SK-N-SH treated with all-trans-retinoic acid at 6 μM for 48 hours (cell line): ENCODE measurements at regions not wholly inside any gene's neighbourhood (a gene's known extent, or its start where the extent isn't known, plus 50 kb on each side); places are given as distances from the start of the nearest gene placed in this dataset.
"Not testable (repeated sequence)": the region's sequence is repeated elsewhere in the genome, so short reads cannot be mapped to it uniquely, and the experiment has no call there.

ENCODE experiments used
- ATAC-seq: fragments of 200-7000 bp; cut with Tn5 transposase; 3 replicates; pipeline ENCODE4 v1.9.1; 2020; ENCODE audit warnings: mild to moderate bottlenecking, moderate library complexity
- ARNTL ChIP-seq: fragments of 450-650 bp; formaldehyde crosslinking; IDR thresholded peaks from 2 replicates; pipeline ENCODE4 v1.5.0; 2020; ENCODE audit warnings: low read depth, mild to moderate bottlenecking, moderate library complexity, borderline replicate concordance
- BACH2 ChIP-seq: fragments of 250-450 bp; sonication (Bioruptor Pico); IDR thresholded peaks from 2 replicates; pipeline ENCODE4 v1.9.0; 2021; ENCODE audit warnings: mild to moderate bottlenecking, borderline replicate concordance
- ESRRG ChIP-seq: fragments of 250-450 bp; sonication (Bioruptor Pico); IDR thresholded peaks from 2 replicates; pipeline ENCODE4 v1.6.1; 2021; ENCODE audit warnings: mild to moderate bottlenecking
- ISL1 ChIP-seq: fragments of 250-450 bp; sonication (Bioruptor Pico); IDR thresholded peaks from 2 replicates; pipeline ENCODE4 v2.1.2; 2022; ENCODE audit warnings: mild to moderate bottlenecking, moderate library complexity
- OSR1 ChIP-seq: fragments of 250-450 bp; sonication (Bioruptor Pico); IDR thresholded peaks from 2 replicates; pipeline ENCODE4 v1.8.0; 2022; ENCODE audit warnings: moderate library complexity, mild to moderate bottlenecking, inconsistent platforms
- RARB ChIP-seq: fragments of 250-450 bp; sonication (Bioruptor Pico); IDR thresholded peaks from 2 replicates; pipeline ENCODE4 v1.8.0; 2021; ENCODE audit warnings: mild to moderate bottlenecking, moderate library complexity
- SNAI2 ChIP-seq: fragments of 250-450 bp; sonication (Bioruptor Pico); IDR thresholded peaks from 2 replicates; pipeline ENCODE4 v1.5.0; 2020; ENCODE audit warnings: mild to moderate bottlenecking, moderate library complexity
- TCF4 ChIP-seq: fragments of 250-450 bp; sonication (Bioruptor Pico); IDR thresholded peaks from 2 replicates; pipeline ENCODE4 v1.8.0; 2021; ENCODE audit warnings: mild to moderate bottlenecking, moderate library complexity, borderline replicate concordance
- TOX ChIP-seq: fragments of 250-450 bp; sonication (Bioruptor Pico); IDR thresholded peaks from 2 replicates; pipeline ENCODE4 v1.8.0; 2021; ENCODE audit warnings: mild to moderate bottlenecking, moderate library complexity, borderline replicate concordance
- ZC3H10 ChIP-seq: fragments of 250-450 bp; sonication (Bioruptor Pico); IDR thresholded peaks from 2 replicates; pipeline ENCODE4 v1.5.1; 2021; ENCODE audit warnings: mild to moderate bottlenecking, moderate library complexity
- ZFP3 ChIP-seq: fragments of 250-450 bp; sonication (Bioruptor Pico); IDR thresholded peaks from 2 replicates; pipeline ENCODE4 v1.5.0; 2020; ENCODE audit warnings: mild to moderate bottlenecking, moderate library complexity
- ZFP30 ChIP-seq: fragments of 450-650 bp; formaldehyde crosslinking; IDR thresholded peaks from 2 replicates; pipeline ENCODE4 v1.5.0; 2022; ENCODE audit warnings: mild to moderate bottlenecking, moderate library complexity
- ZNF565 ChIP-seq: fragments of 450-650 bp; formaldehyde crosslinking; conservative IDR thresholded peaks from 2 replicates; pipeline ENCODE4 v1.5.0; 2020; ENCODE audit warnings: low read depth, mild to moderate bottlenecking, moderate library complexity
- ZNF70 ChIP-seq: fragments of 450-650 bp; formaldehyde crosslinking; IDR thresholded peaks from 2 replicates; pipeline ENCODE4 v1.5.0; 2020; ENCODE audit warnings: mild to moderate bottlenecking, moderate library complexity
- ZNF8 ChIP-seq: fragments of 450-650 bp; formaldehyde crosslinking; IDR thresholded peaks from 2 replicates; pipeline ENCODE4 v1.5.0; 2020; ENCODE audit warnings: mild to moderate bottlenecking, moderate library complexity
- TF ChIP-seq, protein P1 (sequence below): fragments of 250-450 bp; sonication (Bioruptor Pico); IDR thresholded peaks from 2 replicates; pipeline ENCODE4 v1.8.0; 2021; ENCODE audit warnings: low read depth, mild to moderate bottlenecking, moderate library complexity, borderline replicate concordance
- TF ChIP-seq, protein P2 (sequence below): fragments of 250-450 bp; sonication (Bioruptor Pico); IDR thresholded peaks from 2 replicates; pipeline ENCODE4 v1.5.1; 2021; ENCODE audit warnings: mild to moderate bottlenecking, moderate library complexity
- TF ChIP-seq, protein P3 (sequence below): fragments of 250-450 bp; sonication (Bioruptor Pico); IDR thresholded peaks from 2 replicates; pipeline ENCODE4 v1.5.0; 2020; ENCODE audit warnings: mild to moderate bottlenecking, moderate library complexity
- TF ChIP-seq, protein P4 (sequence below): fragments of 250-450 bp; sonication (Bioruptor Pico); IDR thresholded peaks from 2 replicates; pipeline ENCODE4 v1.5.1; 2020; ENCODE audit warnings: low read depth, mild to moderate bottlenecking, moderate library complexity

DNA sequence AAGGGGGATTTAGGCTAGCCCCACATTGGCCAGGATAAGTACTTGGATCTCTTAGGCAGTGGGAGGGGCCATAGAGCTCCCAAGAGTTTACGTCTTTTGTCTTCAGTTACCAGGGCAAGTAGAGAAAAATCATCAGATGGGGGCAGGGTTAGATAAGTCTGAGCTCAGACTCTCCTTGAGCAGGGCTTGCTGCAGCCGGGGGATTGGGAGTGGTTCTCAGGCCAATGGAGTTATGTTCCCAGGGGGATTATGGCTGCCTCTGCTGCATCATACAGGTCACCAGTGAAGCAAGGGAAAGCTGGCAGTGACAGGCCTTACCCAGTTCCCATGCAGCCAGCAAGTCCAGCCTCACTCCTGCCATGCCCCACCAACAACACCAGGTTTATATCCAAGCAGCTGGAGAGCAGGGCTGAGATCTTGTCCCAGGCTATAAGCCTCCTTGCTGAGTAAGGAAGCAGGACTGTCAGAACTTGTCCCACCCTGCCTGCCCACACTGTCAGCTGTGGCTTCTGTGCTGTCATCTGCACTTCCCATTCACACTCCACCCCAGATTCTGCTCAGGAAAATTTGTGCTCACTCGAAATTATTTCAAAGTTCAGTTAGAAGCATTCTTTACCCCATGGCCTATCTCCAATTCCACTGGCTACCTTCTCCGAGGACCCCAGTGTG, 215.3 kb downstream of the FAM43A start:
- TF ChIP-seq ZFP3 (CRISPR knock-in tag) = no peak
- TF ChIP-seq ZFP30 (CRISPR knock-in tag) = no peak
- TF ChIP-seq TCF4 (CRISPR knock-in tag) = no peak
- no peak for TF ChIP-seq OSR1 (CRISPR knock-in tag)
- no peak for TF ChIP-seq ISL1
- TF ChIP-seq BACH2 = no peak
- ATAC-seq = no peak

DNA sequence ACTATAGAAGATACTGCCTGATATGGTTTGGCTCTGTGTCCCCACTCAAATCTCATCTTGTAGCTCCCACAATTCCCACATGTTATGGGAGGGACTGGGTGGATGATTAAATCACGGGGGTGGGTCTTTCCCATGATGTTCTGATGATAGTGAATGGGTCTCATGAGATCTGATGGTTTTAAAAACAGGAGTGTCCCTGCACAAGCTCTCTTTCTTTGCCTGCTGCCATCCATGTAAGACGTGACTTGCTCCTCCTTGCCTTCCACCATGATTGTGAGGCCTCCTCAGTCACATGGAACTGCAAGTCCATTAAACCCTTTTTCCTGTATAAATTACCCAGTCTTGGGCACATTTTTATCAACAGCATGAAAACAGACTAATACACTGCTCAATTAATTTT, 217.8 kb downstream of the FAM43A start:
- ATAC-seq = not testable (repeated sequence)

DNA sequence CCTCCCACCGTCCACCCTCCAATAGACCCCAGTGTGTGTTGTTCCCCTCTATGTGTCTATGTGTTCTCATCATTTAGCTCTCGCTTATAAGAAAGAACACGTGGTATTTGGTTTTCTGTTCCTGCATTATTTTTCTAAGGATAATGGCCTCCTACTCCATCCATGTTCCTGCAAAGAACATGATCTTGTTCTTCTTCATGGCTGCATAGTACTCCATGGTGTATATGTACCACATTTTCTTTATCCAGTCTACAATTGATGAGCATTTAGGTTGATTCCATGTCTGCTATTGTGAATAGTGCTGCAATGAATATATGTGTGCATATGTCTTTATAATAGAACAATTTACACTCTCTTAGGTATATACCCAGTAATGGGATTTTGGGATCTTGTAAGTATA, 219.3 kb downstream of the FAM43A start:
- peak; percentile 50; the same call in 1 of the 2 replicates for TF ChIP-seq ZNF8 (CRISPR knock-in tag)
- ATAC-seq = not testable (repeated sequence)

DNA sequence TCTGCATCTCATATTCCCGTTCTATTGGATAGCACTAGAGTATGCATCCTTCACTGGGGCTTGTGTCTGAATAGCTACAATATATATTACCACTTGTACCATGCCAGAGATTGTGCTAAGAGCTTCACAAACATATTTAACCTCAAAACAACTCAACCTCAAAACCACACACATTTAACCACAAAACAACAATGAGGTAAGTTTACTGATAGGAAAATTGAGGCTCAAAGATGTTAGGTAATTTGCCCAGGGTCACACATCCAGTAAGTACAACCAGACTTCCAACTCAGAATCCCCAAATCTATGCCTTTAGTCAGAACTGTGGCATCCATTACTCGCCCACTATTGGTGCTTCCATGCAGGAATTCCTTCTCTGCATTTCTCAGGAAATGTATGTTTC, 220.0 kb downstream of the FAM43A start:
- no peak for ATAC-seq
- TF ChIP-seq OSR1 (CRISPR knock-in tag) = no peak
- TF ChIP-seq ISL1 = no peak
- TF ChIP-seq, protein P1, sequence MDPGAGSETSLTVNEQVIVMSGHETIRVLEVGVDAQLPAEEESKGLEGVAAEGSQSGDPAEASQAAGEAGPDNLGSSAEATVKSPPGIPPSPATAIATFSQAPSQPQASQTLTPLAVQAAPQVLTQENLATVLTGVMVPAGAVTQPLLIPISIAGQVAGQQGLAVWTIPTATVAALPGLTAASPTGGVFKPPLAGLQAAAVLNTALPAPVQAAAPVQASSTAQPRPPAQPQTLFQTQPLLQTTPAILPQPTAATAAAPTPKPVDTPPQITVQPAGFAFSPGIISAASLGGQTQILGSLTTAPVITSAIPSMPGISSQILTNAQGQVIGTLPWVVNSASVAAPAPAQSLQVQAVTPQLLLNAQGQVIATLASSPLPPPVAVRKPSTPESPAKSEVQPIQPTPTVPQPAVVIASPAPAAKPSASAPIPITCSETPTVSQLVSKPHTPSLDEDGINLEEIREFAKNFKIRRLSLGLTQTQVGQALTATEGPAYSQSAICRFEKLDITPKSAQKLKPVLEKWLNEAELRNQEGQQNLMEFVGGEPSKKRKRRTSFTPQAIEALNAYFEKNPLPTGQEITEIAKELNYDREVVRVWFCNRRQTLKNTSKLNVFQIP (CRISPR knock-in tag) = no peak
- TF ChIP-seq, all 23 proteins: peak for 0

DNA sequence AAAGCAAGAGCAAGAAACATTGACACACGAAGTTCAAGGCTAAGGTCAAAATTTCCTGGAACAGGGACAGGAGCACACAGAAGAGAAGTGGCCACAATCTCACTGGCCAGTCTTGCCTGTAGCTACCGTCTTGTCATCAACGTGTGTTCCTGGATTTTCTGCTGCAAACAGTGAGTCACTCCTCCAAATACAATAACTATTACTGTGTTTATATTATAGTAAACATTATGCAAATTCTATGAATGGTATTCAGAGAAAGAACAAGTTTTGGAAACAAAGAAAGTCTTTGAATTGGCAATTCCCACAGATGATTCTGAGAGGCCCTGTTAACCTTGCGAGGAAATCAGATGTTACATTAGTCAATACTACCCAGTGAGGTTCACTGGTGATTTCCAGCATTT, 220.5 kb downstream of the FAM43A start:
- ATAC-seq = no peak
- TF ChIP-seq ESRRG (CRISPR knock-in tag) (no peak), BACH2 (no peak), ZNF8 (CRISPR knock-in tag) (no peak), ZNF70 (CRISPR knock-in tag) (no peak), ISL1 (no peak), ZFP30 (CRISPR knock-in tag) (no peak), ZC3H10 (CRISPR knock-in tag) (no peak), ZNF565 (CRISPR knock-in tag) (no peak), TOX (CRISPR knock-in tag) (no peak), TCF4 (CRISPR knock-in tag) (no peak), OSR1 (CRISPR knock-in tag) (no peak), SNAI2 (CRISPR knock-in tag) (no peak)
- TF ChIP-seq, protein P2, sequence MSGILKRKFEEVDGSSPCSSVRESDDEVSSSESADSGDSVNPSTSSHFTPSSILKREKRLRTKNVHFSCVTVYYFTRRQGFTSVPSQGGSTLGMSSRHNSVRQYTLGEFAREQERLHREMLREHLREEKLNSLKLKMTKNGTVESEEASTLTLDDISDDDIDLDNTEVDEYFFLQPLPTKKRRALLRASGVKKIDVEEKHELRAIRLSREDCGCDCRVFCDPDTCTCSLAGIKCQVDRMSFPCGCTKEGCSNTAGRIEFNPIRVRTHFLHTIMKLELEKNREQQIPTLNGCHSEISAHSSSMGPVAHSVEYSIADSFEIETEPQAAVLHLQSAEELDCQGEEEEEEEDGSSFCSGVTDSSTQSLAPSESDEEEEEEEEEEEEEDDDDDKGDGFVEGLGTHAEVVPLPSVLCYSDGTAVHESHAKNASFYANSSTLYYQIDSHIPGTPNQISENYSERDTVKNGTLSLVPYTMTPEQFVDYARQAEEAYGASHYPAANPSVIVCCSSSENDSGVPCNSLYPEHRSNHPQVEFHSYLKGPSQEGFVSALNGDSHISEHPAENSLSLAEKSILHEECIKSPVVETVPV (CRISPR knock-in tag) = no peak
- TF ChIP-seq, protein P1 (CRISPR knock-in tag) = no peak

DNA sequence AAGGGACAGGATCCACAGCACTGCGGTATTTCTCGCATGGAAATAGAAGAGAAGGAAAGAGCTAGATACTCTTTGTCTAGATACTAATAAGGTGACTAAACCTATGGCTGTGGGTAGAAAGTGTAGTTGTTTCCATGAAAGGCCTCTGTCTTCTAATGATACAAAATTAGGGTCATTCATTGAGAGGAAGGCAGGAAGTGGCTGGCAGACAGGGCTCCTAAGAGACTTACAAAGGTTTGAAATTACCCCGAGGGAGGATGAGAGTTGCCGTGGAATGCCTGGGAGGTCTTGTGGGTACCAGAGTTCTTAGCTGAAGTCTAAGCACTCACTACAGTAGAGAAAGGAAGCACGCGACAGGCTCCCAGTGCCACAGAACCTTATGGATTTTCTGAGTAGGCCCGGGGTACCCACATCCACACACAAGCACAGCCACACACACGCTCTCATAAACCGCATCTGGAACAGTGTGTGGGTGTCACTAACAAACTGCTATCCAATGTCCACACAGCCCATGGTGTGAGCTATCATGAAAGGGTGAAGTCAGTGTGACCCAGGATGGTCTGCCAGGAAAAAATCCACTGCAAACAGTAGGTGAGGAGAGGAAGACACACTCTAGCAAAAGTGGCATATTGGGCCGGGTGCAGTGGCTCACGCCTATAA, 221.4 kb downstream of the FAM43A start:
- no peak for ATAC-seq
- TF ChIP-seq, protein P1 (CRISPR knock-in tag) = no peak
- TF ChIP-seq ZNF8 (CRISPR knock-in tag) (no peak), ARNTL (CRISPR knock-in tag) (no peak), RARB (no peak), TCF4 (CRISPR knock-in tag) (no peak), ZC3H10 (CRISPR knock-in tag) (no peak), ZFP30 (CRISPR knock-in tag) (no peak), BACH2 (no peak)
- TF ChIP-seq, protein P3, sequence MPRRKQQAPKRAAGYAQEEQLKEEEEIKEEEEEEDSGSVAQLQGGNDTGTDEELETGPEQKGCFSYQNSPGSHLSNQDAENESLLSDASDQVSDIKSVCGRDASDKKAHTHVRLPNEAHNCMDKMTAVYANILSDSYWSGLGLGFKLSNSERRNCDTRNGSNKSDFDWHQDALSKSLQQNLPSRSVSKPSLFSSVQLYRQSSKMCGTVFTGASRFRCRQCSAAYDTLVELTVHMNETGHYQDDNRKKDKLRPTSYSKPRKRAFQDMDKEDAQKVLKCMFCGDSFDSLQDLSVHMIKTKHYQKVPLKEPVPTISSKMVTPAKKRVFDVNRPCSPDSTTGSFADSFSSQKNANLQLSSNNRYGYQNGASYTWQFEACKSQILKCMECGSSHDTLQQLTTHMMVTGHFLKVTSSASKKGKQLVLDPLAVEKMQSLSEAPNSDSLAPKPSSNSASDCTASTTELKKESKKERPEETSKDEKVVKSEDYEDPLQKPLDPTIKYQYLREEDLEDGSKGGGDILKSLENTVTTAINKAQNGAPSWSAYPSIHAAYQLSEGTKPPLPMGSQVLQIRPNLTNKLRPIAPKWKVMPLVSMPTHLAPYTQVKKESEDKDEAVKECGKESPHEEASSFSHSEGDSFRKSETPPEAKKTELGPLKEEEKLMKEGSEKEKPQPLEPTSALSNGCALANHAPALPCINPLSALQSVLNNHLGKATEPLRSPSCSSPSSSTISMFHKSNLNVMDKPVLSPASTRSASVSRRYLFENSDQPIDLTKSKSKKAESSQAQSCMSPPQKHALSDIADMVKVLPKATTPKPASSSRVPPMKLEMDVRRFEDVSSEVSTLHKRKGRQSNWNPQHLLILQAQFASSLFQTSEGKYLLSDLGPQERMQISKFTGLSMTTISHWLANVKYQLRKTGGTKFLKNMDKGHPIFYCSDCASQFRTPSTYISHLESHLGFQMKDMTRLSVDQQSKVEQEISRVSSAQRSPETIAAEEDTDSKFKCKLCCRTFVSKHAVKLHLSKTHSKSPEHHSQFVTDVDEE (CRISPR knock-in tag) = no peak
- TF ChIP-seq, protein P4, sequence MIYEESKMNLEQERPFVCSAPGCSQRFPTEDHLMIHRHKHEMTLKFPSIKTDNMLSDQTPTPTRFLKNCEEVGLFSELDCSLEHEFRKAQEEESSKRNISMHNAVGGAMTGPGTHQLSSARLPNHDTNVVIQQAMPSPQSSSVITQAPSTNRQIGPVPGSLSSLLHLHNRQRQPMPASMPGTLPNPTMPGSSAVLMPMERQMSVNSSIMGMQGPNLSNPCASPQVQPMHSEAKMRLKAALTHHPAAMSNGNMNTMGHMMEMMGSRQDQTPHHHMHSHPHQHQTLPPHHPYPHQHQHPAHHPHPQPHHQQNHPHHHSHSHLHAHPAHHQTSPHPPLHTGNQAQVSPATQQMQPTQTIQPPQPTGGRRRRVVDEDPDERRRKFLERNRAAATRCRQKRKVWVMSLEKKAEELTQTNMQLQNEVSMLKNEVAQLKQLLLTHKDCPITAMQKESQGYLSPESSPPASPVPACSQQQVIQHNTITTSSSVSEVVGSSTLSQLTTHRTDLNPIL = no peak
